GM12875 (cell line): ENCODE measurements at regions not wholly inside any gene's neighbourhood (a gene's known extent, or its start where the extent isn't known, plus 50 kb on each side); places are given as distances from the start of the nearest gene placed in this dataset.

Experiments used
- H3K4me3 ChIP-seq: one replicate; pipeline ENCODE4 v1.5.1; 2011; ENCODE audit warnings: low read depth, low read length, control low read depth
- CTCF ChIP-seq: IDR thresholded peaks from 2 replicates; pipeline ENCODE4 v1.5.1; 2011; ENCODE audit warnings: low read depth, mild to moderate bottlenecking, control low read depth, inconsistent platforms, low read length, moderate library complexity, borderline replicate concordance; ENCODE audit not compliant: insufficient read depth

GRCh38 chr11:33540946-33541915, 159.4 kb downstream of the C11orf91 start:
- no peak for TF ChIP-seq CTCF
- H3K4me3 ChIP-seq: no peak overlapping the region

GRCh38 chr11:33540427-33540826, 160.2 kb downstream of the C11orf91 start:
- H3K4me3 ChIP-seq: no peak overlapping the region
- no peak for TF ChIP-seq CTCF

GRCh38 chr11:33539751-33540150, 160.9 kb downstream of the C11orf91 start:
- H3K4me3 ChIP-seq: no peak overlapping the region
- TF ChIP-seq CTCF: no peak

- H3K4me3 ChIP-seq: no peak overlapping the region
- TF ChIP-seq CTCF: no peak
Observed at GRCh38 chr11:33538726-33539125, 161.9 kb downstream of the C11orf91 start.

GRCh38 chr11:33536178-33536577, 164.4 kb downstream of the C11orf91 start:
- H3K4me3 ChIP-seq: no peak overlapping the region
- no peak for TF ChIP-seq CTCF

GRCh38 chr11:33534575-33534974, 166.1 kb downstream of the C11orf91 start:
- no peak overlapping the region for H3K4me3 ChIP-seq
- TF ChIP-seq CTCF: no peak
